ENCODE measurements at regions not wholly inside any gene's neighbourhood (a gene's known extent, or its start where the extent isn't known, plus 50 kb on each side); places are given as distances from the start of the nearest gene placed in this dataset.

- no peak overlapping the region for H3K4me3 ChIP-seq (replicated peaks in 1 of 2; ENCODE audit: low read depth in 2 of 2, low read length in 2 of 2)
- DNase-seq (ENCODE audit: low read depth in 2 of 2), result no peak
- TF ChIP-seq CTCF (IDR thresholded peaks at IDR 0.05; ENCODE audit: low read depth, low read length), result no peak
Measured at GRCh38 chr6:30806581-30807183, 62.3 kb upstream of the IER3 start.

GRCh38 chr6:30804333-30804732 lies 60.0 kb upstream of the IER3 start:
- no peak overlapping the region for H3K4me3 ChIP-seq (replicated peaks in 1 of 2; ENCODE audit: low read depth in 2 of 2, low read length in 2 of 2)
- no peak for DNase-seq (ENCODE audit: low read depth in 2 of 2)
- TF ChIP-seq CTCF (IDR thresholded peaks at IDR 0.05; ENCODE audit: low read depth, low read length), result no peak

- DNase-seq (ENCODE audit: low read depth in 2 of 2), result no peak
- no peak overlapping the region for H3K4me3 ChIP-seq (replicated peaks in 1 of 2; ENCODE audit: low read depth in 2 of 2, low read length in 2 of 2)
- no peak for TF ChIP-seq CTCF (IDR thresholded peaks at IDR 0.05; ENCODE audit: low read depth, low read length)
Measured at GRCh38 chr6:30802731-30803130, 58.4 kb upstream of the IER3 start.

- DNase-seq (ENCODE audit: low read depth in 2 of 2), result no peak
- no peak for TF ChIP-seq CTCF (IDR thresholded peaks at IDR 0.05; ENCODE audit: low read depth, low read length)
Measured at GRCh38 chr6:30801950-30802349, 57.6 kb upstream of the IER3 start.

GRCh38 chr6:30800871-30801270 lies 56.5 kb upstream of the IER3 start:
- no peak overlapping the region for H3K4me3 ChIP-seq (replicated peaks in 1 of 2; ENCODE audit: low read depth in 2 of 2, low read length in 2 of 2)
- peak in 1 of 2 donors; percentile 61 for DNase-seq (ENCODE audit: low read depth in 2 of 2)
- TF ChIP-seq CTCF (IDR thresholded peaks at IDR 0.05; ENCODE audit: low read depth, low read length), result no peak

More at GRCh38 chr6:30801950-30802349, 57.6 kb upstream of the IER3 start:
- H3K4me3 ChIP-seq (replicated peaks in 1 of 2; ENCODE audit: low read depth in 2 of 2, low read length in 2 of 2), result no peak overlapping the region

GRCh38 chr6:30799210-30799609 lies 54.9 kb upstream of the IER3 start:
- H3K4me3 ChIP-seq (replicated peaks in 1 of 2; ENCODE audit: low read depth in 2 of 2, low read length in 2 of 2), result no peak overlapping the region

More at GRCh38 chr6:30799210-30799609, 54.9 kb upstream of the IER3 start:
- DNase-seq (ENCODE audit: low read depth in 2 of 2), result no peak
- TF ChIP-seq CTCF (IDR thresholded peaks at IDR 0.05; ENCODE audit: low read depth, low read length), result no peak

Measured in cardiac fibroblast (primary cell).